HG02884 (cell line): ENCODE measurements at regions not wholly inside any gene's neighbourhood (a gene's known extent, or its start where the extent isn't known, plus 50 kb on each side); places are given as distances from the start of the nearest gene placed in this dataset.
A peak's percentile ranks its signal among the peaks of the same experiment; 100 is the strongest.

ENCODE experiments used
- ATAC-seq: cut with Tn5 transposase; IDR thresholded peaks from one replicate; pipeline ENCODE4 v1.9.1; 2021; ENCODE audit warnings: mild to moderate bottlenecking, moderate library complexity; ENCODE audit not compliant: unreplicated experiment

- ATAC-seq = no peak
These were observed 106.7 kb upstream of the SLC28A3 start for GRCh38 chr9:84447305-84447704.

GRCh38 chr9:84450029-84450428 lies 109.5 kb upstream of the SLC28A3 start:
- ATAC-seq = no peak

- no peak for ATAC-seq
These were observed 116.0 kb upstream of the SLC28A3 start for GRCh38 chr9:84456527-84456926.

GRCh38 chr9:84460695-84461094 lies 120.1 kb upstream of the SLC28A3 start:
- ATAC-seq = no peak

GRCh38 chr9:84463272-84463671 lies 122.7 kb upstream of the SLC28A3 start:
- no peak for ATAC-seq

- no peak for ATAC-seq
These were observed 126.2 kb upstream of the SLC28A3 start for GRCh38 chr9:84466580-84467285.

- ATAC-seq = no peak
These were observed 131.3 kb upstream of the SLC28A3 start for GRCh38 chr9:84471816-84472215.

- ATAC-seq = no peak
These were observed 138.4 kb upstream of the SLC28A3 start for GRCh38 chr9:84478996-84479395.

- ATAC-seq = no peak
These were observed 139.5 kb upstream of the SLC28A3 start for GRCh38 chr9:84480071-84480470.

GRCh38 chr9:84481231-84481630 lies 140.7 kb upstream of the SLC28A3 start:
- no peak for ATAC-seq

GRCh38 chr9:84481636-84482218 lies 141.2 kb upstream of the SLC28A3 start:
- no peak for ATAC-seq

GRCh38 chr9:84482607-84483006 lies 142.0 kb upstream of the SLC28A3 start:
- no peak for ATAC-seq

GRCh38 chr9:84484172-84484571 lies 143.6 kb upstream of the SLC28A3 start:
- no peak for ATAC-seq

- ATAC-seq = no peak
These were observed 145.0 kb upstream of the SLC28A3 start for GRCh38 chr9:84485539-84485938.

GRCh38 chr9:84486663-84487062 lies 146.1 kb upstream of the SLC28A3 start:
- ATAC-seq = no peak

GRCh38 chr9:84490206-84490841 lies 149.8 kb upstream of the SLC28A3 start:
- no peak for ATAC-seq

- ATAC-seq = no peak
These were observed 150.3 kb upstream of the SLC28A3 start for GRCh38 chr9:84490842-84491325.

GRCh38 chr9:84492366-84493159 lies 152.0 kb upstream of the SLC28A3 start:
- ATAC-seq = no peak

- ATAC-seq = no peak
These were observed 152.9 kb upstream of the SLC28A3 start for GRCh38 chr9:84493284-84493947.

- peak; percentile 90 for ATAC-seq
These were observed 159.5 kb upstream of the SLC28A3 start for GRCh38 chr9:84499969-84500582.
